ENCODE measurements at regions not wholly inside any gene's neighbourhood (a gene's known extent, or its start where the extent isn't known, plus 50 kb on each side); places are given as distances from the start of the nearest gene placed in this dataset.
"Not testable (repeated sequence)": the region's sequence is repeated elsewhere in the genome, so short reads cannot be mapped to it uniquely, and the experiment has no call there.

GRCh38 chr13:97544031-97544765 lies 110.2 kb downstream of the RAP2A start:
- H3K4me3 ChIP-seq (ENCODE audit: low read depth, low read length): no peak overlapping the region
- TF ChIP-seq, protein P1, sequence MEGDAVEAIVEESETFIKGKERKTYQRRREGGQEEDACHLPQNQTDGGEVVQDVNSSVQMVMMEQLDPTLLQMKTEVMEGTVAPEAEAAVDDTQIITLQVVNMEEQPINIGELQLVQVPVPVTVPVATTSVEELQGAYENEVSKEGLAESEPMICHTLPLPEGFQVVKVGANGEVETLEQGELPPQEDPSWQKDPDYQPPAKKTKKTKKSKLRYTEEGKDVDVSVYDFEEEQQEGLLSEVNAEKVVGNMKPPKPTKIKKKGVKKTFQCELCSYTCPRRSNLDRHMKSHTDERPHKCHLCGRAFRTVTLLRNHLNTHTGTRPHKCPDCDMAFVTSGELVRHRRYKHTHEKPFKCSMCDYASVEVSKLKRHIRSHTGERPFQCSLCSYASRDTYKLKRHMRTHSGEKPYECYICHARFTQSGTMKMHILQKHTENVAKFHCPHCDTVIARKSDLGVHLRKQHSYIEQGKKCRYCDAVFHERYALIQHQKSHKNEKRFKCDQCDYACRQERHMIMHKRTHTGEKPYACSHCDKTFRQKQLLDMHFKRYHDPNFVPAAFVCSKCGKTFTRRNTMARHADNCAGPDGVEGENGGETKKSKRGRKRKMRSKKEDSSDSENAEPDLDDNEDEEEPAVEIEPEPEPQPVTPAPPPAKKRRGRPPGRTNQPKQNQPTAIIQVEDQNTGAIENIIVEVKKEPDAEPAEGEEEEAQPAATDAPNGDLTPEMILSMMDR (IDR thresholded peaks at IDR 0.05; ENCODE audit: borderline replicate concordance, insufficient read depth, low read depth, low read length): no peak

- H3K4me3 ChIP-seq (ENCODE audit: low read depth, low read length): not testable (repeated sequence)
Observed at GRCh38 chr13:97544971-97545499, 111.1 kb downstream of the RAP2A start.

GRCh38 chr13:97548138-97548537 lies 114.2 kb downstream of the RAP2A start:
- H3K4me3 ChIP-seq (ENCODE audit: low read depth, low read length): no peak overlapping the region
- TF ChIP-seq, protein P1 (IDR thresholded peaks at IDR 0.05; ENCODE audit: borderline replicate concordance, insufficient read depth, low read depth, low read length): no peak

DNA sequence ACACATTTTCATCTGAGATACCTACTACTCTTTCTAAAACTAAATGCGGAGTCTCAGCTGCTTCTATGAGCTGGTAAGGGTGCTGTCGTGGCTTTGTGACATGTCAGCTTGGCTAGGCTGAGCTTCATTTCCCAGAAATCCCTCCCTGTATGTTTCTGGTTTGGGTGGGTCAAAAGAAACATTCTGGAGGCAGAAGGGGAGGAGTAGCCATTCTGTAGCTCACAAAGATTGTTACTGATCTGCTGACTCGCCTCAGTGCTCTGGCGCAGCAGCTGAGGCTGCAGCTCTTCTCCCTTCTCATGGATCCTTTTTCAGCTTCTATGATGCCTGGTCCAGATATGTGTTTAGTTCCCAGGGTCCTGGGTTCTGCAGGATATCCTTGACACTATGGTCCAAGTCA lies 114.7 kb downstream of the RAP2A start:
- no peak overlapping the region for H3K4me3 ChIP-seq (ENCODE audit: low read depth, low read length)
- TF ChIP-seq, protein P1 (IDR thresholded peaks at IDR 0.05; ENCODE audit: borderline replicate concordance, insufficient read depth, low read depth, low read length): no peak

GRCh38 chr13:97549201-97549600 lies 115.2 kb downstream of the RAP2A start:
- no peak overlapping the region for H3K4me3 ChIP-seq (ENCODE audit: low read depth, low read length)
- TF ChIP-seq, protein P1 (IDR thresholded peaks at IDR 0.05; ENCODE audit: borderline replicate concordance, insufficient read depth, low read depth, low read length): no peak

DNA sequence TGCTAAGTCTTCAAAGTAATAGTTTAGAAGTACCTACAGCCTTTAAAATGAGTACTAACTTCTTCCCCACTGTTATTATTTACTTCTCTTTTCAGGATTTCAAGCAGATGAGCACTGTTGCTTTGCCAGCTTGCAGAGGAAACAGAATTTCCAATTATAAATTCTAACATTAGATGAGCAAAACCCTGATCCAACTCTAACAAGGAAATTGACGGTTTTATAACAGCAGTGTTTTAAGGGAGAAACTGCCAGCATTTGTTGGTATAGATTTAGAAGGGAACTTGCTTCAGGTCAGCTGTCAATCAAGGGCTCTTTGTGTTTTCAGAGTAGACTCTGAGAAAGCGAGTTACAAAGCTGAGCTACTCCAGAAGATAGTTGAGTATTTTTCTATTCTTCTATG lies 120.5 kb downstream of the RAP2A start:
- TF ChIP-seq, protein P1 (IDR thresholded peaks at IDR 0.05; ENCODE audit: borderline replicate concordance, insufficient read depth, low read depth, low read length): no peak
- no peak overlapping the region for H3K4me3 ChIP-seq (ENCODE audit: low read depth, low read length)

- TF ChIP-seq, protein P1 (IDR thresholded peaks at IDR 0.05; ENCODE audit: borderline replicate concordance, insufficient read depth, low read depth, low read length): no peak
- no peak overlapping the region for H3K4me3 ChIP-seq (ENCODE audit: low read depth, low read length)
Observed at GRCh38 chr13:97555034-97555433, 121.1 kb downstream of the RAP2A start.
